Tibial artery (tissue), 4 donors: ENCODE measurements at regions not wholly inside any gene's neighbourhood (a gene's known extent, or its start where the extent isn't known, plus 50 kb on each side); places are given as distances from the start of the nearest gene placed in this dataset.
"Not testable (repeated sequence)": the region's sequence is repeated elsewhere in the genome, so short reads cannot be mapped to it uniquely, and the experiment has no call there.

ENCODE experiments used
- DNase-seq, 2 donors: peaks; one replicate each; pipeline ENCODE4 v3.0.0-alpha.2; 2019
- H3K27ac ChIP-seq, 2 donors: fragments of 200-600 bp; sonication (generic) in 1 of 2; 1 replicate in 1 of 2; 2 replicates in 1 of 2; pipeline ENCODE4 v1.5.1; 2018 to 2019; ENCODE audit warnings: mild to moderate bottlenecking in 1 of 2
- H3K27me3 ChIP-seq, 2 donors: fragments of 200-600 bp; sonication (generic) in 1 of 2; one replicate each; pipeline versions ENCODE4 v1.5.1 to v1.6.0; 2016 to 2019
- H3K36me3 ChIP-seq, 3 donors: fragments of 200-600 bp; sonication (generic) in 2 of 3; one replicate each; pipeline ENCODE4 v1.5.1; 2016 to 2019; ENCODE audit warnings: mild to moderate bottlenecking in 2 of 3
- H3K4me1 ChIP-seq, 4 donors: fragments of 200-600 bp; sonication (generic) in 2 of 4; 1 replicate in 3 of 4; 2 replicates in 1 of 4; pipeline ENCODE4 v1.5.1; 2016 to 2019
- H3K4me3 ChIP-seq, 2 donors: fragments of 200-600 bp; sonication (generic) in 1 of 2; 1 replicate in 1 of 2; 2 replicates in 1 of 2; pipeline ENCODE4 v1.5.1; 2018 to 2019; ENCODE audit warnings: mild to moderate bottlenecking in 2 of 2
- H3K9me3 ChIP-seq, 3 donors: fragments of 200-600 bp; sonication (generic) in 1 of 3; one replicate each; pipeline ENCODE4 v1.5.1; 2016 to 2019
- intact Hi-C: fragments of 100-400 bp; cut with DNase I; formaldehyde crosslinking; loops from one replicate; pipeline ENCODE4 v1.15.0; 2023; ENCODE audit warnings: low total_unique reads
- TF ChIP-seq, protein P1 (sequence below), 2 experiments: fragments of 200-600 bp in 1 of 2; fragments of 450-650 bp in 1 of 2; IDR thresholded peaks; one replicate each; pipeline ENCODE4 v1.5.1; 2017 to 2019; ENCODE audit warnings: antibody characterized with exemption in 2 of 2, mild to moderate bottlenecking in 1 of 2, moderate library complexity in 1 of 2

DNA sequence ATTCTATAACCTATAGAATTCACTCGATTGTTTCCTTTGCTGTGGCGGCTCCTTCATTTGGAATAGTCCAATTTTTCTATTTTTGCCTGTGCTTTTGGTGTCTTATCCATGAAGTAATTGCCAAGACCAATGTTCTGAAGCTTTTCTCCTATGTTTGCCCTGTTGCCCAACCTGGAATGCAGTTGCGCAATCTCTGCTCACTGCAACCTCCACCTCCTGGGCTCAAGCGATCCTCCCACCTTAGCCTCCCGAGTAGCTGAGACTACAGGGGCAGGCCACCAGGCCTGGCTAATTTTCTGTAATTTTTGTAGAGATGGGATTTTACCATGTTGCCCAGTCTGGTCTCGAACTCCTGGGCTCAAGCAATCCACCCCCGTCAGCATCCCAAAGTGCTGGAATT lies 163.5 kb downstream of the OR2B2 start:
- Histone ChIP-seq H3K27ac (no peak overlapping the region), H3K4me1 (peaks cover 0 to 2% (median 1%) of the 10 kb centered on the region in 4 donors), H3K27me3 (peaks cover 0 to 16% of the 10 kb centered on the region in 2 donors), H3K9me3 (no peaks in the 10 kb centered on the region), H3K36me3 (no peaks in the 10 kb centered on the region), H3K4me3 (no peak overlapping the region)
- no peak for DNase-seq
- intact Hi-C loops = no loop called here
- TF ChIP-seq, protein P1, sequence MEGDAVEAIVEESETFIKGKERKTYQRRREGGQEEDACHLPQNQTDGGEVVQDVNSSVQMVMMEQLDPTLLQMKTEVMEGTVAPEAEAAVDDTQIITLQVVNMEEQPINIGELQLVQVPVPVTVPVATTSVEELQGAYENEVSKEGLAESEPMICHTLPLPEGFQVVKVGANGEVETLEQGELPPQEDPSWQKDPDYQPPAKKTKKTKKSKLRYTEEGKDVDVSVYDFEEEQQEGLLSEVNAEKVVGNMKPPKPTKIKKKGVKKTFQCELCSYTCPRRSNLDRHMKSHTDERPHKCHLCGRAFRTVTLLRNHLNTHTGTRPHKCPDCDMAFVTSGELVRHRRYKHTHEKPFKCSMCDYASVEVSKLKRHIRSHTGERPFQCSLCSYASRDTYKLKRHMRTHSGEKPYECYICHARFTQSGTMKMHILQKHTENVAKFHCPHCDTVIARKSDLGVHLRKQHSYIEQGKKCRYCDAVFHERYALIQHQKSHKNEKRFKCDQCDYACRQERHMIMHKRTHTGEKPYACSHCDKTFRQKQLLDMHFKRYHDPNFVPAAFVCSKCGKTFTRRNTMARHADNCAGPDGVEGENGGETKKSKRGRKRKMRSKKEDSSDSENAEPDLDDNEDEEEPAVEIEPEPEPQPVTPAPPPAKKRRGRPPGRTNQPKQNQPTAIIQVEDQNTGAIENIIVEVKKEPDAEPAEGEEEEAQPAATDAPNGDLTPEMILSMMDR (IDR thresholded peaks at IDR 0.05) = no peak

DNA sequence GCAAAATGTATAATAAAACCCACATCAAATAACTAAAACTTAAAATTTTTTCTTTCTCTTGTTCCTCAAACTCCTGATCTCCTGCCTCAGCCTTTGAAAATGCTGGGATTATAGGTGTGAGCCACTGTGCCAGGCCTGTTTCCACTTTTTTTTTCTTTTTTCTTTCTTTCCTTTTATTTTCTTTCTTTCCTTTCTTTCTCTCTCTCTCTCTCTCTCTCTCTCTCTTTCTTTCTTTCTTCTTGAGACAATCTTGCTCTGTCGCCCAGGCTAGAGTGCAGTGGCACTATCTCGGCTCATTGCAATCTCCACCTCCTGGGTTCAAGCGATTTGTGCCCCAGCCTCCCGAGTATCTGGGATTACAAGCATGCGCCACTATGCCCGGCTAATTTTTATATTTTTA lies 164.6 kb downstream of the OR2B2 start:
- no peaks in the 10 kb centered on the region for H3K4me1 ChIP-seq
- H3K36me3 ChIP-seq = no peaks in the 10 kb centered on the region
- intact Hi-C loops = no loop called here
- no peak for DNase-seq
- TF ChIP-seq, protein P1 (IDR thresholded peaks at IDR 0.05) = no peak
- no peak overlapping the region for H3K4me3 ChIP-seq
- H3K9me3 ChIP-seq = no peaks in the 10 kb centered on the region
- no peak overlapping the region for H3K27ac ChIP-seq
- peaks cover 0 to 22% of the 10 kb centered on the region in 2 donors for H3K27me3 ChIP-seq

DNA sequence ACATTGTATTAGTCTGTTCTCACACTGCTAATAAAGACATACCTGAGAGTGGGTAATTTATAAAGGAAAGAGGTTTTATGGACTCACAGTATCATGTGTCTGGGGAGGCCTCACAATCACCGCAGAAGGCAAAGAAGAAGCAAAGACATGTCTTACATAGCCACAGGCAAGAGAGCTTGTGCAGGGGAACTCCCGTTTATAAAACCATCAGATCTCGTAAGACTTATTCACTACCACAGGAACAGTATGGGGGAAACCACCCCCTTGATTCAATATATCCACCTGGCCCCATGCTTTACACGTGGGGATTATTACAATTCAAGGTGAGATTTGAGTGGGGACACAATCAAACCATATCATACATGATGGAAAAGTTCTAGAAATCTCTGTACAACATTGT lies 165.3 kb downstream of the OR2B2 start:
- DNase-seq = not testable (repeated sequence)

DNA sequence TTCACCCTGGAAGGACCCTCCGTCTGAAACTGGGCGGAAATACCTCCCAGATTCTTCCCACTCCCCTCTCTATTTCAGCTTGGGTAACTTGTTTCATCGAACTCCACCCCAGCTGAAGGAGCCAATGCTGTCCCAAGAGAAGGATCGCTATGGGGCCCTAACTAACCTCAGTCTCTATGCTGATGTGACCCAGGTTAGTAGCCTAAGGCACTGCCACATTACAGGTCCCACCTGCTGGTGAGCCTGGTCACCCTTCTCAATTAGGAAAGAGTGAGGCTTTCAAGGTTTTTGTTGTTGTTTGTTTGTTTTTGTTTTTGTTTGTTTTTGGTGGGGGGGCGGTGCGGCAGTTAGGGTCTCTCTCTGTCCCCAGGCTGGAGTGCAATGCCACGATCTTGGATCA lies 168.4 kb downstream of the OR2B2 start:
- intact Hi-C loops = no loop called here
- Histone ChIP-seq H3K27ac (no peak overlapping the region), H3K4me1 (no peaks in the 10 kb centered on the region), H3K9me3 (no peaks in the 10 kb centered on the region), H3K36me3 (no peaks in the 10 kb centered on the region), H3K27me3 (peaks cover 0 to 35% of the 10 kb centered on the region in 2 donors), H3K4me3 (no peak overlapping the region)
- TF ChIP-seq, protein P1 (IDR thresholded peaks at IDR 0.05) = no peak
- no peak for DNase-seq

More for the DNA sequence above, 165.3 kb downstream of the OR2B2 start:
- H3K36me3 ChIP-seq, H3K4me1 ChIP-seq, intact Hi-C loops, H3K4me3 ChIP-seq, H3K9me3 ChIP-seq, H3K27ac ChIP-seq: not testable (repeated sequence)
- H3K27me3 ChIP-seq = peaks cover 0 to 22% of the 10 kb centered on the region in 2 donors

DNA sequence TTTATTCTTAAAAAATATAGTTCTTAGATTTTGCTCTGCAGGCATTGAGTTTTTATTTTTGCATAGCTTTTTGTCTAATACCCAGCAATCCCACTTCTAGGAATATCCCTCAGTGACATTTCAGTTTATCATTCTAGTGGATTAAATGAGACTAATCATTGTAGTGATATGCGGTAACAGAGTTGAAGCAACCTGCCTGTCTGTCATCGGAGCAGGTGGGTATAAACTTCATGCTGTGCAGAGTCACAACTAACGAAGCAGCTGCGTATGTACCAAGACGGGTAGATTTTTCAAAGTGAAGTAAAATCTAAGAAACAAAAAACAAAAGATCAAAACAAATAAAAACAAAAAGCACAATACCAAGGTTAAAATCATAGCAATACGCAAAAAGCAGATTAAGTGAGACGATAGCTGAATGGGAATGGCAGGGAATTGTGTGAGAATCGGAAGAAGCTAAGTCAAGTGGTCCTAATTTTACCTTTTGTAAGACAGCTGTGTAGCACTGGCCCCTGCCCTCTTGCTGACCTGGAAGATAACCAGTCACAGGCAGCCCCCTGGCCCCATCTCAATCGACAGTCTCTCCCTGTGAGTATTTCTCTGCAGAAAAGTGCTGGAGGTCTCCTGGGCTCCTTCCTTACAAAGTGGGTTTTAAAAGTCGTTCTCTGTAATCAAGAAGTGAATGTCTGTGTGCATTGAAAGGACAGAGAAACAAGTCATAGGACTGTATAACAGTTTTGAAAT lies 169.2 kb downstream of the OR2B2 start:
- intact Hi-C loops = no loop called here
- H3K4me1 ChIP-seq = no peaks in the 10 kb centered on the region
- no peaks in the 10 kb centered on the region for H3K9me3 ChIP-seq
- no peak for DNase-seq
- peaks cover 0 to 37% of the 10 kb centered on the region in 2 donors for H3K27me3 ChIP-seq
- no peak overlapping the region for H3K4me3 ChIP-seq
- H3K27ac ChIP-seq = no peak overlapping the region
- no peaks in the 10 kb centered on the region for H3K36me3 ChIP-seq
- TF ChIP-seq, protein P1 (IDR thresholded peaks at IDR 0.05) = no peak

DNA sequence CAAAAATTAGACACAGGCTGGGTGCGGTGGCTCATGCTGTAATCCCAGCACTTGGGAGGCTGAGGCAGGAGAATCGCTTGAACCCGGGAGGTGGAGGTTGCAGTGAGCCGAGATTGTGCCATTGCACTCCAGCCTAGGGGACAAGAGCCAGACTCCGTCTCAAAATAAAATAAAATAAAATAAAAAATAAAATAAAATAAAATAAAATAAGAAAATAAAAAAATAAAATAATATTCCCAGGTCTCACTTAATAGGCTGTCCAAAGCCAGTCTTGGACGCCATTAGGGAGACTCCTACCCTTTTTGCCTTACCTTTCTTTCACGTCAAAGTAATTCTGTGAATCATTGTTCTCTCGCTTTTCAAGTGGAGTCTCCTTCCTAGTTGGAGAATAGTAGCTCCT lies 172.3 kb downstream of the OR2B2 start:
- H3K27ac ChIP-seq, H3K4me3 ChIP-seq, H3K36me3 ChIP-seq, DNase-seq, H3K9me3 ChIP-seq, intact Hi-C loops, H3K4me1 ChIP-seq: not testable (repeated sequence)
- peaks cover 0 to 29% of the 10 kb centered on the region in 2 donors for H3K27me3 ChIP-seq
